HG02943 (cell line): ENCODE measurements at regions not wholly inside any gene's neighbourhood (a gene's known extent, or its start where the extent isn't known, plus 50 kb on each side); places are given as distances from the start of the nearest gene placed in this dataset.
"Not testable (repeated sequence)": the region's sequence is repeated elsewhere in the genome, so short reads cannot be mapped to it uniquely, and the experiment has no call there.

Experiments used
- ATAC-seq: cut with Tn5 transposase; IDR thresholded peaks from one replicate; pipeline ENCODE4 v1.9.1; 2021; ENCODE audit warnings: mild to moderate bottlenecking, low read depth, moderate library complexity; ENCODE audit not compliant: unreplicated experiment

DNA sequence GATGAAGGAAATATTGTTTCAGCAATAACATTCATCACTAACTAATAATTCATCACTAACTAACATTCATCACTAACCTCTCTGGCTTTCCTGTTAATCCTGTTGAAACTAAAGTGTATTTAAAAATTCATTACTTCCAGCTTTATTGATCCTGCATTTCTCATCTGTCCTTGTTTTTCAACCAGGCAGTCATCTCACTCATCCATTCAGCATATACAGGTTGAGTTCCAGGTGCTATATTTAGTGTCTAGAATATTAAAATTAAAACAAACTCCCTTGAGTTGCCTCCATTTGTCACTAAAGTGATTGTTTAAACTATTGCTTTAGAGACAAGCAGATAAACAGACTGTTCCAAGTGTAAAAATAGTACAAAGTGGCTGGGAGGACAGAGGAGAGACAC is 58.1 kb downstream of the ATXN7L3B start:
- no peak for ATAC-seq

DNA sequence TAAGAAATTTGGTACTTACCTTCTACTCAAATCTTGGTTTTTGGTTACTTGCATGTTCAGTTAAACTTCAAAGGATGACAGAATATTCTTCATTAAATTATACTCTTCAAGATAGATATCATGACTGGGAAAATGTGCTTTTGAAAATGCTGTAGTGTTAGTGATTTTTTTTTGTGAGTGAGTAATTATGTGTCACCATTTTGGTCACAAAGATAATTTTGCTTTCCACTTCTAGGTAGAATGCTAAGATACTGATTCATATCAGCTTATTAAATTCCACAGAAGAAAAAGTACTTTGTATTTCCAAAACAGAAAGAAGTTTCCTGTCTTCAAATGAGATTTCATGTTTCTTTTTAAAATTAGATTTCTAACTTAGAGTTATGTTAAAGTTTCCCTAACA is 61.2 kb downstream of the ATXN7L3B start:
- ATAC-seq, result no peak

DNA sequence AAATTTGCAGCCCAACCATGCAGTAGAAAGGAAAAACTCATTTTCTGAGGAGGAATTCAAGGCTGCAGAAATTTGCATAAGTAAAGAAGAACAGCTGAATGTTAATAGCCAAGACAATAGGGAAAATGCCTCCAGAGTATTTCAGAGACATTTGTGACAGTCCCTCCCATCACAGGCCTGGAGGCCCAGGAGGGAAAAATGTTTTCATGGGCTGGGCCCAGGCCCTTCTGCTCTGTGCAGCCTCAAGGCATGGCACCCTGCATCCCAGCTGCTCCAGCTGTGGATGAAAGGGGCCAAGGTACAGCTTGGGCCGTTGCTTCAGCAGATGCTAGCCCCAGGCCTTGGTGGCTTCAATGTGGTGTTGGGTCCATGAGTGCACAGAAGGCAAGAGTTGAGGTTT is 62.3 kb downstream of the ATXN7L3B start:
- ATAC-seq, result no peak

DNA sequence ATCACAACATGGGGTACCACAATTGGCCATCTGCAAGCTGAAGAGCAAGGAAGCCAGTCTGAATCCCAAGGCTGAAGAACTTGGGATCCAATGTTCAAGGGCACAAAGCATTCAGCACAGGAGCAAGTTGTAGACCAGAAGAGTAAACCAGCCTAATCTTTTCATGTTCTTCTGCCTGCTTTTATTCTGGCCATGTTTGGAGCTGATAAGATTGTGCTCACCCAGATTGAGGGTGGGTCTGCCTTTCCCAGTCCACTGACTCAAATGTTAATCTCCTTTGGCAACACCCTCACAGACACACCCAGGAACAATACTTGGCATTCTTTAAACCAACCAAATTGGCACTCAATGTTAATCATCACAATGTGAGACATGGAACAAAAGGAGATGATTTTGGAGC is 63.2 kb downstream of the ATXN7L3B start:
- not testable (repeated sequence) for ATAC-seq

DNA sequence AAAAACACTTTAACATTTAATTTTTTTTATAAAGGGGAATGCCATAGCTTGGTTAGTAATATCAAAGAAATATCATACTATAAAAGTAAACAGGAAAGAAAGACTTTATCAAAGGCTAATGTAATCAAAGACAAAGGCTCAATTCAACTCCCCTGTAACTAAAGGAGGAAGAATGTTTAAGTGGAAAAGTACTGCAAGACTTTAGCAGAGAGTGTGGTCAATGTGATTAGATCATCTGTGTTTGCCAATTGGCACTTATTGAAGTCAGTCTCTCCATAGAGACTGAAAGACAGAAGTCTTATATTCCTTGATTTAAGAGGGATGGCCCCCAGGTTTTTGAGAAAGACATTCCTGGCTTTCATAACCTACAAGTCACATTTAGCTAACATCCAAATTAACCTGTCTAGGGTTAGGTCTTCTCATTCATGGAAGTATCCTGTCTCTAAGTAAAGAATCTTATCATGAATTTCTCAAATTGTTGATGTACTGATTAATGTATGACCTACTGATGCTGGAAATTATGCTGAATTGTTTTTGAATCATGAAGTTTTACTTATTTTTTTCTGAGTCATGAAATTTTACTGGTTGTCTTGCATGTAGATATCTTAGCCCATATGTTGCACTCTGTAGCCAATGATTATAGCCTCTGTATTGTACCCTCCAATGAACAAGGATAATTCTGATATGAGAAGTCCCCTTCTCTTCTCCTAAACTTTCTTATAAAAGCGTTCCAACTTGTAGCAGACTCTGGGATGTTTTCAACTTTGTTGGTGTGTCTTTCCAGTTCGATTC is 65.4 kb downstream of the ATXN7L3B start:
- ATAC-seq, result no peak

DNA sequence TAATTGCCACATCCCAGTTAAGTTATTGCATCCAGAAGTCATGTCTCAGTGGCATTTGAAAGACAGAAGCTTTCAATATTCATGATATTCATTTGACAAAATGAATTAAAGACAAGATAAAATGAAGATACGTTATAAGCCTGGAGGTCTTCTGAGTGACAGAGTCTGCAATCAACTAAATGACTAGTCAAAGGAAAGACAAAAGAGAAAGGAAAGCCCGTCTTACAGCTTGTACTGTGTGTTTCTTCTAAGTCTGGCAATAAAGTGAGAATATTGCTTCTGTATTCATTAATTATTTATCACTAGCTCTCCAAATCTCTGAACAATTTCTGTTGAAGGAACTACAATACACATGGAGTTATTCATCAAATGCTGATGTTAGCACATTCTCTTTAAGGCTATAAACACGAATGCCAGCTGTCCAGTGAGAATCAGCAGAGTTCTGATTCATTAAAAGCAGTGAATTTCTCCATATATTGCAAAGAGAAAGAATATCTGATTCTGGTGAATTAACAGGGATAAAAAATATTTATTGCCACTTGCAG is 70.7 kb downstream of the ATXN7L3B start:
- ATAC-seq, result no peak

DNA sequence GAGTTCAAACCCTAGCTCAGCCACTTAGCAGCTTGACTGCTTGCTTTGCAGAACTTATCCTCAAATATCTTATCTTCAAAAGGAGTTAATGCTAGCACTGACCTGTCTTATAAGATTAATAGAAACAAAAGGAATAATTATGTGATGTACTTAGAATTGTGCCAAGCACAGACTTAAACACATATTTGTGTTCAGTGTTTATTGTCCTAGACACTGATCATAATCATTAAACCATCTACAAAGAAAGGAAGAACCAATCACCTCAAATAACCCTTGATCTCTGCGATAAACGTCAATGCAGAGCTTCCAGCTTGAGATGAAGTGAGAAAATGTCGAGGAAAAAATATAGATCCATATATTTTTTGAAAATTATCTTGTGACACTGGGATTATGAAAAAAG is 73.1 kb downstream of the ATXN7L3B start:
- ATAC-seq, result no peak

DNA sequence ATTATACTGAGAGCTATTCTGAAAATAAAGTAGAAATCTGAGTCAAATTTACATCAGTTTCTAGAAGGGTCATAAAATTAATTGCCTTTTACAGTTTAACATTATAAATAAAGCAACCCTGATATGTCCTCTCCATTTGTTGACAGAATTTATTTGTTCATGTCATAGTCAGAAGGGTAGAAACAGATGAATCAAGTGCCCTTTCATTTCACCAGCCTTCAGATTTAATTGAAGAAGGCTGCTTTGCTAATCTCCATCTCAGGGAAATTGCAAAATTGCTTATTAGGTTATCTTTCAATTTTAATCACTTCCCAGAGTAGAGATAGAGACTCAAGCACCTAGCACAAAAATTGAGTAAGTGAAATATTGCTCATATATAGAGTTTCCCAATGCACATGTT is 76.8 kb downstream of the ATXN7L3B start:
- ATAC-seq, result no peak

DNA sequence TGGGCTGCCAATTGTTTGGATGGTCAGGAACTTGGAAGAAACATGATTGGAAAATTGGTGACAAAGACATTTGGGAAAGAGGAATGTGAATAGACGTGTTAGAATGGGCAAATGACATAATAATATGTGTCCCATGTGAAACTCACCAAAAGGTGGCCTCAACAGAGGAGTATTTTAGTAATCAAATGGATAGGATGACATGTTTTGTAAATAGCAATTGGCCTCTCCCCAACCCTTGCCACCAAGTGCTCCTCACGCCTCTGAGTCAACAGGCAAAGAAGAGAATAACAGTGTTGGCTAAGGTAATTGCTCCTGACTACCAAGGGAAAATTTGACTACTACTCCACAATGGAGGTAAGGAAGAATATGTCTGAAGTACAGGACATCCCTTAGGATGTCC is 81.4 kb downstream of the ATXN7L3B start:
- ATAC-seq, result no peak

DNA sequence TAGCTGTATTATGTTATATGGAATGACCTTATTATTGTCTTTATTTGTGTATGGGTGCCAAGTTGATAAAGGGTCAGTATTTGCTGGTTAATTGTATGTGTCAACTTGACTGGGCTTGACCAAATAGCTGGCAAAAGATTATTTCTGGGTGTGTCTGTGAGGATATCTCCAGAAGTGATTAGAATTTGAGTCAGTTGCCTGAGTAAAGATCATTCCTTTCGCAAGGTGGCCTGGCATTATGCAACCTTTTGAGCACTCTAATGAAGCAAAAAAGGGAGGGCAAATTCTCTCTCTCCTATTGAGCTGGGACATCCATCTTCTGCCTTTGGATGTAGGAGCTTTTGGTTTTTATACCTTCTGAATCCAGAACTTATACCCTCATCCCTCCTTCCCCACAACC is 82.2 kb downstream of the ATXN7L3B start:
- ATAC-seq, result no peak

DNA sequence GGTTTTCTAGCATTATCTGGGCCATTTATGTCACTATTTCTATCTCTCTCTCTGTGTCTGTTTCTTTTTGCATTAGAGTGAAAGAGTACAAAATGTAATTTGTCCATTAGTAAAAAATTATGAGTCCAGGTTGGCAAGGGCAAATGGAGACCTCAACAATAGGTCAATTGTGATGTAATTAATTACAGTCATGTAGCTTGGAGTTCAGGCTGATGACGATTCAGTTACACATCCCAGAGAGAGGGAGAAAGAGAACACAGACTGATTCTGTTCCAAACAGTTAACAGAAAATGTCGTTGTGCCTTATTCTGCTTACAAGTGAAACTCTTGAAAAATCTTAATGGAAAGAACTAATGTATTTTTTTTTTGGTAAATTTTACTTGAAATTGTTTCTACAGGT is 83.3 kb downstream of the ATXN7L3B start:
- ATAC-seq, result no peak

DNA sequence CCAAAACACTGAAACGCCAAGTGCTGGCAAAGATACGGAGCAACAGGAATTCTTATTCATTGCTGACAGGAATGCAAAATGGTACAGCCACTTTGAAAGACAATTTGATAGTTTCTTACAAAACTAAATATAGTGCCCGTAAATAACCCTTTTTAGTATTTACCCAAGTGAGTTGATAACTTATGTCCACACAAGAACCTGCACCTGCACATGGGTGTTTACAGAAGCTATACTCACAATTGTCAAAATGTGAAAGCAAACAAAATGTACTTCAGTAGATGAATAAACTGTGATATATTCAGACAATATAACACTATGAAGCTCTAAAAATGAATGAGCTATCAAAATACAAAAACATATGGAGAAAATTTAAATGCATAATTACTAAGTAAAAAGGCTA is 86.6 kb downstream of the ATXN7L3B start:
- ATAC-seq, result no peak

DNA sequence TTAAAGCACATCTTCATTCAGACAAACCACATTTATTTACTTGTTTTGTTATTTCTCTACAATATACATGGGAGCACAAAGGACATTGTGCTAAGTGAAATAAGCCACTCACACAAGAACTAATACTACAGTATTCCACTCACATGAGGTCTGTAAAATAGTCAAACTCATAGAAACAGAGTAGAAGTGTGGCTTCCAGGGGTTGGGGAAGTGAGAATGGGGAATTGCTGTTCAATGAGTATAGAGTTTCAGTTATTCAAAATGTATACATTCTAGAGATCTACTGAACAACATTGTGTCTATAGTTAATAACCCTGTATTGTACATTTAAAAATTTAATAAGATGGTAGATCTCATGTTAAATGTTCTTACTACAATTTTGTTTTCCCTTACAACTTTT is 88.8 kb downstream of the ATXN7L3B start:
- ATAC-seq, result peak; percentile 60

DNA sequence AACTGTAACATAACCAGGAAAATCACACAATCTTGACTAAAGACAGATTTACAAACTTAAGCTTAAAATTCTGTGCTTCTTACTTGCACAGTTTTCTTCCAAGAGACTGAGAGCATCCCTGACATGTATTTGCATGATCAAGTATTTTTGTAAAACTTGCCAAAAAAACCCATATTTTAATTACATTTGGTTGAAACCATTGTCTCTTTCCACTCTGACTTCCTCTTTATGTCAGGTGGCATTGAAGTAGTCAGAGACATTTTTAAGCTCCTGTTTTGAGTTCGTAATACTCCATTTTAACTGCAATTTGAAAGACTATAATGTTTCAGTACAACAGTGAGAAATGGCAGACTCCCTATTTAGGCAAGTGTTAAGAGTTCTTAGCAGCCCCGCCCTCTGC is 103.6 kb downstream of the ATXN7L3B start:
- ATAC-seq, result no peak

DNA sequence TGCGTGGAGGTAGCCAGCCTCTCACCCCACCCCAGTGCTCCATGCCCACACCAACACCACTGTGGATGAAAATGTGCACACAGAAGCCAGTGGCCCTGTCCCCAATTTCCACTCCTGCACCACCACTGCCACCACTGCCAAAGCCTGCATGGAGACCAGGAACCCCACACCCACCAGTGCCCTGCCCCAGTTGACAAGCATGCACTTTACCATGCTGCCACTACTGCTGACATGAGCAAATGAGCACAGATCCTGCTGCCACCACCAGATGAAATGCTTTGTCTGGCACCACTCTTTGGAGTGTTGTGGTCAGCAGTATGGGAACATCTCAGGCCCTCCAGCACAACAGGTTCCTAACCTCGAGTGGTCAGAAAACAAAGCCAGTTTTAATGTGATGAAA is 104.1 kb downstream of the ATXN7L3B start:
- no peak for ATAC-seq

DNA sequence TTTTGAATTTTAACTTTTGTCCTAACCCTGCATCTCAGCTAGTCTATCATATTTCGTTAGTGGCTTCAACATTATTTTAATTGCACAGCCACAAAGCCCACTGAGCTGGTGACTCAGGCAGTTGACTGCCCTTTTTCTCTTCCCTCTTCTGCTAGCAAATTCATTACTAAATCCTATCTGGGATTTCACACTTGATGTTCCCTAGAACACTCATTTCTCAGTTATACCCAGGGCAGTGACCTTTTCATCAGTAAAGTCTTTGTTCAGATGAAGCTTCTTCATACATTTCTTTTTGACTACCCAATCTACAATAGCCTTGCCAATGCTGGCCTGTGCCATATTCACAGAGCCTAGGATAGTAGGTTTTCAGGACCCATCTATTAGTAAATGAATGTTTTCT is 107.0 kb downstream of the ATXN7L3B start:
- no peak for ATAC-seq

DNA sequence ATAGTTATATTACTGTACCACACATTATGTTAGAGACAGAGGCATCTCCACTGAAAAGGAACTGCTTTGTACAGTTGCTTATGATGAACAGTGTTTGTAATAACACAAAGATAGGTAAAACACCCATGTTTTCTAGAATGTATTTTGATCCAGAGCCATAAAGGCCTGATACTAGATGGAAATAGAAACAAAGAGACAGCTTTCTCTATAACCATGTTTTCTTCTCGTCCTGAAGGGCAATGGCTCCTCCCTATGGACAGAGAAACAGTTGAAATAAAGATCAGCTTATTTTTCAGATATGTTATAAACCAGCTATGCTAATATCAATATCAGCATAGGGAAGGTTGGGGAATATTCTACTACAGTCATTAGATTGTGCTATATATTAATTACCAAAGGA is 109.2 kb downstream of the ATXN7L3B start:
- no peak for ATAC-seq

DNA sequence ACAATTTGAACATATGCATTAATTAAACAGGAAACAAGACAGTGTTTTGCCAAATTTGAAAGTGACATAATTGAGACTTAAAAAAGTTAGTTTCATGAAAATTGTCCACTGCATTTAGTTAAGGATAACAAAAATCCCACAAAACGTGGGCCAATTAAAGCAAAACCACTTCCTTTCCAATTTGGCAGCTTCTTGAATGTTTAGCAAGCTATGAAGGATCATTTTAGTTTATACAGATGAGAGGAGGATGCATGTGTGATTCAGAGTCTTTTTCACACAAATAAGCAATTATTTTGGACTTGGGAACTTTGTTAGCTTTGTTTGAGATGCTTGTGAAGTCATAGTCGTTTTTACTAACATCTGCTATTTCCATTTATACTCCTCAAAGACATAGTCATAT is 109.6 kb downstream of the ATXN7L3B start:
- ATAC-seq, result no peak

DNA sequence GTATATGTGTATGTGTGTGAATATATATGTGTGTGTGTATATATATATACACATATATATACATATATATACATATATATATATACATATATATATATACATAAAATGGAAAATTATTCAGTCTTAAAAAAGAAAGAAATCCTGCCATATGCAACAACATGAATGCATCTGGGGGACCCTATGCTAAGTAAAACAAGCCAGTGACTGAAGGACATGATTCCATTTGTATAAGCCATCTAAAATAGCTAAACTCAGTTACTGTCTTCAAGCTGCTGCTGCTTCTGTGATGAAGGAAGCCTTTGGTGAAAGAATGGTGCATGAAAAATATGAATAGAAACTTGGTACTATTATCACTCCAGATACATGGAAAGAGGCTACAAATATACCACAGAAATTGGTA is 118.6 kb downstream of the ATXN7L3B start:
- no peak for ATAC-seq

DNA sequence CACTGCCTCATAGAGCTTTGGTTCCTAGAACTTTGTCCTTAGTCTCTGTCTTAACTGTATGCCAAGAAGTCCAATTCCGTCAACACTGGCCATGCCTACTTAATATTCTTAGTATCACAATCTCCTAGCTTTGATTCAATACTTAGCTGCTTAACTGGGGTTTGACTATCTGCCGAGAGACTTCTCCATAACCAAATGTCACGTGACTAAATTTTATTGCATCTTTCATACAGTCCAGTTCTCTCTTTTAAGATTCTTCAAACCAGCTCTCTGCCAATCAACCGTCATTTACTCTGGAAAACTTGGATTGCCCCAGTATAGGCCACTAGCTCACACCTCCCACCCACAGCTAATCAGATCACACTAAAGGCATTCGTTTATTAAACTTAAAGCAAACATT is 122.8 kb downstream of the ATXN7L3B start:
- no peak for ATAC-seq

DNA sequence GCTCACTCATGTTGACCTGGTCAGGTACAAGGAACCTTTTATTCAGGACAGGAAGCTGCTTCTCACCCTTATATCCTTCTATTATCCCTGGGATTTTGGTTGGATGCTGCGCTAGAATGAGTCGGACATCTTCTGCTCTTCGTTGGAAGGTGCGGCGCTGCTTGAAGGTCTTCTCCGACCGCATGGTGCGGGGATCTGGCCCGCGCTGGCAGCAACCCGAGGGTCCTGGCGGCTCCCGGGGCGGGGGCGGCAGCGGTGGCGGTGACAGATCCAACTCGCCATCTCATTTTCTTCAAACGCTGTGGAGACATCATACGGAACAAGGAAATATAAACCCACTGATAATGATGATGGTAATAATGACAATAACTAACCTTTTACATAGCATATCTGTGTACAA is 126.3 kb downstream of the ATXN7L3B start:
- no peak for ATAC-seq

DNA sequence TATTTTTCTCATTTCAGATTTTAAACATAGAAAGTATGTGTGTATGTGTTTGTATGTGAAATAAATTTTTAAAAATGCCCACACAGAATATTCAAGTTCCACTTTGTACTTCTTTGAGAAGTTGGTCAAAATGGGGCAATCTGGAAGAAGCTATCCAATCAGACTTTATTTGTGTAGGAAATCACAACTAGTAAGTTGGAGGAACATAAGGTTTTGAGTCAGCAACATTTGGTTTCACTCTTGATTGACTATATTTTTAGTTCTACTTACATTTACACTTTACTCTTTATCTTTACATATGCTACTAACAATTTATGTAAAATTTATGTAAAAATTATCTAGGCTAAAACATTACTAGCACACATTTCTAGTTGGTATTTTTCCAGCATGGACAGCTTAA is 128.1 kb downstream of the ATXN7L3B start:
- ATAC-seq, result no peak

DNA sequence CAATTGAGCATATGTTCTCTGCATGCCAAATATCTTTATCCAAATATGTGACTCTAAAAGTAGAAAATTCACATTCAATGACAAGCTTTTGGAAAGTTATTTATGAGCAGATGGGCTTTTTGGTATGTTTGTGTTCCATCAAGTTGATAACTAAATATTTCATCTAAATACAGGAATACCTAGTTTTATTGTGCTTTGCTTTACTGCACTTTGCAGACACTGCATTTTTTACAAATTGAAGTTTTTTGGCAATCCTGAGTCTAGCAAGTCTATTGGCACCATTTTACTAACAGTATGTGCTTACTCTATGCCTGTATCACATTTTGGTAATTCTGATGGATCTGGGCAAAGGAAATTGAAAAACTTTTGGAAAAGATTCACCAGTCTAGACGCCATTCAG is 133.8 kb downstream of the ATXN7L3B start:
- no peak for ATAC-seq
